Breast epithelium (tissue), 3 donors: ENCODE measurements at regions not wholly inside any gene's neighbourhood (a gene's known extent, or its start where the extent isn't known, plus 50 kb on each side); places are given as distances from the start of the nearest gene placed in this dataset.

Source experiments
- POLR2A ChIP-seq: fragments of 450-650 bp; IDR thresholded peaks from one replicate; pipeline ENCODE4 v1.6.1; 2016; ENCODE audit warnings: antibody characterized with exemption, mild to moderate bottlenecking, moderate library complexity
- TF ChIP-seq, protein P1 (sequence below), 3 donors: fragments of 450-650 bp; IDR thresholded peaks; one replicate each; pipeline ENCODE4 v1.5.1; 2016 to 2017; ENCODE audit warnings: antibody characterized with exemption in 3 of 3, mild to moderate bottlenecking in 3 of 3, moderate library complexity in 3 of 3

DNA sequence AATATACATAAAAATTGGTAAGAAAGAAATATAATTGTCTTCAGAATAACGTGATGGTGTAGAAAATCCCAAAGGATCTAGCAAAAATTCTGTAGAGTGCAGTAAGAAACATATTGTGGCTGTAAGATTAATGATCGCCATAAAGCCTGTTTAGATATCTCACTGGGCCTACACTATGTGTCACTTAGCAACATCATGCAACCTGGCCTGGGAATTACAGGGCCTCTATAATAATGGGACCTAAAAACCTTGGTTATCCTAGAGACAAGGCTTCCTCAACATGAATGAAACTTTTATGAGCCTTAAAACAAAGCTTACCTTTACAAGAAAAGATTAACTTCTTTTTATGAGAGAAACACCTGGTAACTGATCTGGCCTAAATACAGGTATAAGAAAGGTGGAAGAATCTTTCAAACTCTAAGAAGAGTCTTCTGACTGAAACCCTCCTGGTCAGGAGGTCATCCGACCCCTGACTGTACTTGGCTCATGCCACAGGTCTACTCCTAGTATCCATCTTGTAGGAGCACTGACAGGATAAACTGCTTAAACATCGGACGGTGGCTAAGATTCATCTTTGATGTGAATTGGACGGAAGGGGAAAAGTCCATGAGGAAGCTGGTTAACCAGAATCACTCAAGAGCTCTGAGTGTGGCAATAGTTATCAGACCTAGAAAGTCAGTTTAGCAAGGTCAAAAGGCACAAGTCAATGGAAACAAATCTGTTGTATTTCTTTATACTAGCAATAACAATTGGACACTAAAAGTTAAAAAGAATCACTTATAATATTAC, 1155.1 kb upstream of the SORCS1 start:
- TF ChIP-seq, protein P1, sequence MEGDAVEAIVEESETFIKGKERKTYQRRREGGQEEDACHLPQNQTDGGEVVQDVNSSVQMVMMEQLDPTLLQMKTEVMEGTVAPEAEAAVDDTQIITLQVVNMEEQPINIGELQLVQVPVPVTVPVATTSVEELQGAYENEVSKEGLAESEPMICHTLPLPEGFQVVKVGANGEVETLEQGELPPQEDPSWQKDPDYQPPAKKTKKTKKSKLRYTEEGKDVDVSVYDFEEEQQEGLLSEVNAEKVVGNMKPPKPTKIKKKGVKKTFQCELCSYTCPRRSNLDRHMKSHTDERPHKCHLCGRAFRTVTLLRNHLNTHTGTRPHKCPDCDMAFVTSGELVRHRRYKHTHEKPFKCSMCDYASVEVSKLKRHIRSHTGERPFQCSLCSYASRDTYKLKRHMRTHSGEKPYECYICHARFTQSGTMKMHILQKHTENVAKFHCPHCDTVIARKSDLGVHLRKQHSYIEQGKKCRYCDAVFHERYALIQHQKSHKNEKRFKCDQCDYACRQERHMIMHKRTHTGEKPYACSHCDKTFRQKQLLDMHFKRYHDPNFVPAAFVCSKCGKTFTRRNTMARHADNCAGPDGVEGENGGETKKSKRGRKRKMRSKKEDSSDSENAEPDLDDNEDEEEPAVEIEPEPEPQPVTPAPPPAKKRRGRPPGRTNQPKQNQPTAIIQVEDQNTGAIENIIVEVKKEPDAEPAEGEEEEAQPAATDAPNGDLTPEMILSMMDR (IDR thresholded peaks at IDR 0.05): no peak
- no peak for TF ChIP-seq POLR2A
